Ramos (cell line): ENCODE measurements at regions not wholly inside any gene's neighbourhood (a gene's known extent, or its start where the extent isn't known, plus 50 kb on each side); places are given as distances from the start of the nearest gene placed in this dataset.
"Not testable (repeated sequence)": the region's sequence is repeated elsewhere in the genome, so short reads cannot be mapped to it uniquely, and the experiment has no call there.

ENCODE experiments used
- in situ Hi-C: fragments of 300-500 bp; cut with MboI; formaldehyde crosslinking; loops from one replicate; pipeline ENCODE4 v1.14.3; 2022; ENCODE audit warnings: low sequenced_read_pairs; ENCODE audit not compliant: unreplicated experiment

GRCh38 chr16:64381979-64382378, 739.9 kb downstream of the CDH11 start:
- in situ Hi-C loops, result no loop called here

DNA sequence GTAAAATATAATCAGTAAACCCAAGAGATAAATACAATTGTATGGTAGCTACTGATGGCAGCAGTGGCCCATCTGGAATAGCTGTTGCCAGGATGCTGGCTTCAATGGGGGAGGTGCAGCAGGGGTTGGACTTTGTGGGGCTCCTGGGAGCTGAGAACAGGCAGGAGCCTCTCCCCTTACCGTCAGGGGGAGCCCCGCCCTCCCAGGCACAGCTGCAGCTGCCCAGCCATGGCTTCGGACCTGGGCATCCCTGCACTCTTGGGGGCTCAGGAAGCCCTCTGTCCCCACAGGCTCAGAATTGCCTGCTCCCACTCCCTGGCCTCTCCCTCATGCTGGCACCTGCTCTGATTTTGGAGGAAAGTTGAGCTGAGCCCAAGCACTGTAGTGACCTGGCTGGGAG, 741.1 kb downstream of the CDH11 start:
- in situ Hi-C loops, result no loop called here

- in situ Hi-C loops, result no loop called here
Measured at GRCh38 chr16:64375391-64375980, 746.4 kb downstream of the CDH11 start.

DNA sequence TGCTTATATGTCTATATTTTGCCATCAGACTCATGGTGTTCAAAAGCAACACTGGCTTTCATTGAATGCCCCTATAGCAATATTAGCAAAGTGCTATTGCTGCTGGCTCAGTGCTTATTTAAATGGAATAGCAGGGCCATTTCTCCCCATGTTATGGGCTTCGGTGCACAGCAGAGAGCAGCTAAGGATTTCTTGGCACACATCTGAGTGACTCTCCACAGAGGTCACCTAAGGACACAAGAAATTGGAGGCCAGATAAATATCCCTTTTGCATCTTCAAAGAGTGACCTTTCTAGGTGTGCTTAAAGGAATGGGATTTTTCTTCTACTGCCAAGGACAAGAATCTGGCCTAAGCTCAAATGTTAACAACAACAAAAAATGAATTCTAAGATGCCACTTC, 751.8 kb downstream of the CDH11 start:
- in situ Hi-C loops, result no loop called here

DNA sequence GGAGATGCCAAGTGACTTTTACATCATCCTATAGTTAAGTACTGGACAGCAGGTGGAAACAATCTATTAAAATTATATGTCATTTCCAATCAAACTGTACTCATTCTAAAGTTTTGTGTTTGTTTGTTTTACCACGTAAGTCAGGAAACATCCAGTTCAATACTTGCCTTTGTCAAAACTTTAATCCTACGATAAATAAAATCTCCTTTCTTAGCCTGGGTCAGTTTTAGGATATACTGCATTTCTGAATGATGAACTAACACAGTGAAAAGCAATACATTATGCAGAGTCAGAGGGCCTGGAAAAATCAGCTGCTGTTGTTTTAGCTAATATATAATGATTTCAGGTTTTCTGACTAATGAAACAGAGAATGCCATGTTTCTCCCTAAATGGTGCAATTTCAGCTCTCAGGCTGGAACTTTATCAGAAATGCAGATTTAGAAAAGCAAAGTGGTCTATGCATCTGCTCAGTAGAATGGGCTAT, 756.4 kb downstream of the CDH11 start:
- in situ Hi-C loops, result no loop called here

DNA sequence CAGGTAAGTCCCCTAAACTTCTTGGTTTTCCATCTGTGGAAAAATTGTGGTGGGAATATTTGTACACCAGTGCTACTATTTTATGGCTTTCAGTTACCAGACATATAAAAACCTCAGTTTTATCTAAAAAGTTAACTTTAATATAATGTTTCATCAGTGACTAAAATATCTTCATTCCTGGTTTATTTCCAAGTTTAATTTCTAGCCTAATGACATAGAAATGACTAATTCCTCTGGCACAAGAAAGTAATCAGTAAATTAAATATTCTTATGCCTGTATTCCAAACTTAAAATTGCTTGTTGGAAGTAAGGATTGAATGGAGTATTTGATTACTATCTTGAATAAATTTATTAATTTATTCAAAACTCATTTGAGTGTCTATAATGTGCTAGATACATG, 757.0 kb downstream of the CDH11 start:
- in situ Hi-C loops, result no loop called here

- in situ Hi-C loops, result no loop called here
Measured at GRCh38 chr16:64364416-64364815, 757.4 kb downstream of the CDH11 start.

DNA sequence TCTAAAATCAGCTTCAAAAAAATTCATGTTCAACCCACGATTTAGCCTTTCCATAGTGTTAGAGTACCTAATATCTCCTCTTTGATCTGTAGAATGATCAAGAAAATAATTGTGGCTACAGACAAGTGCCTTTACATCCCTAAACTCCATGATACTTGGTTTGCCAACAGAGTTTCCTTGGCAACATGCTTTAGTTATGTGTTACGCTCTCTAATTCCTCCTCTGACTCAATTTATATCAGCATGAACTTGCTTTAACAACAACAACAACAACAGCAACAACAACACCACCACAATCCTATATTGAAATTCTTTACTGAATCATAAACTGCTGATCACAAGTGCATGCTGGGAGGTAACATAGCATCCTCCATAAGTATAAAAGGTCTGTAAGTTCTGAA, 757.8 kb downstream of the CDH11 start:
- in situ Hi-C loops, result no loop called here

DNA sequence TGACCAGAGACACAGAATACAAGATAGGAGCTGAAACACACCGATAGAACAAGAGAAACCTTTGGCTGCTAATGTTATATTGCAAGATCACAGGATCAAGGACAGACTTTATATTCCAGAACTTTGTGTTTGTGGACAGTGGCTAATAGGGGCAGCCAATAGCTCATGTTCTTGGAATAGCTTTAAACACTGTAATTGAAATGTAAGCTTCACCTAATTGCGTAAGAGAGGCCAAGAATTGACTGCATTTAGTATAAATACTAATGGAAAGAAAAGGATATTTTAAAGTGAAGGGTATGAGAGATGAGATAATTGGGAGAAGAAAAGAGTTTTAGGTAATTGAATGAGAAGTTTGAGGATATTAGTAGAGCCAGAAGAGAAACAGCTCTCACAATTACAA, 758.8 kb downstream of the CDH11 start:
- in situ Hi-C loops, result no loop called here

- in situ Hi-C loops, result no loop called here
Measured at GRCh38 chr16:64362193-64362592, 759.7 kb downstream of the CDH11 start.

GRCh38 chr16:64361753-64362152, 760.1 kb downstream of the CDH11 start:
- in situ Hi-C loops, result no loop called here

DNA sequence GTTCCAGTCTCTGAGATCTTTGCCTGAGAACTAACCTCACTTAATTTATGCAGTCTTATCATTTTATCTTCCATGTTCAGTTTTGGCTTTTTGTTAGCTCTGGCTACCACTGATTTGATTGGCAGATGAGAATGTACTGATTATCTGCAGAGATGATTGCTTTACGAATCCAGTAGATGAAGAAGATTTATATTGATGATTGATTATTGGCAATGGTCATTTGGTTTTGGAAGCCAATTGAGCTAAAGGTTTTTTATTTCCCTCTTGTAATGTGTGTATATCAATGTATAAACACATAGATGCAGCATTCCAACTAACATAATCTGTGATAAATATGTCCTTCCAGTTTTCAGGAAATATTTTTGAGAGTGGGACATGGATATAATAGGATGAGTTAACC, 763.6 kb downstream of the CDH11 start:
- in situ Hi-C loops, result no loop called here

DNA sequence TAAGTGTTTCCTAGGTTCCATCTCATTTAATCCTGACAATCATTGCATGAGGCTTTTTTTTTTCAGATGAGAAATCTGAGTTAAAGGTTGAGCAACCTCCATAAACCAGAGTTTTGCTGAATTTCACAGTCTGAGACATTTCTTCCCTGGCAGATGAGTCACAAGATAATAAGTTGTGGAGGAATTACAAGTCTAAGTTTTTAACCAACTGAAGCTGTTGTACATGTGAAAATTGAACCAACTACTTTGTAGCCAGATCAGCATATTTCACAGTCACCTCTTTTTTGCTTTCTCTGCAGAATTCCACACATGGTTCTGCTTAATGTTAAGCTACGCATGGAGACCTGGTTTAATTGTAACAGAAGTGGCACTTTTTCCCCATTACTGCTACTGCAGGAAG, 765.6 kb downstream of the CDH11 start:
- in situ Hi-C loops, result no loop called here

GRCh38 chr16:64352246-64352645, 769.6 kb downstream of the CDH11 start:
- in situ Hi-C loops, result no loop called here

- in situ Hi-C loops, result no loop called here
Measured at GRCh38 chr16:64351121-64351520, 770.7 kb downstream of the CDH11 start.

DNA sequence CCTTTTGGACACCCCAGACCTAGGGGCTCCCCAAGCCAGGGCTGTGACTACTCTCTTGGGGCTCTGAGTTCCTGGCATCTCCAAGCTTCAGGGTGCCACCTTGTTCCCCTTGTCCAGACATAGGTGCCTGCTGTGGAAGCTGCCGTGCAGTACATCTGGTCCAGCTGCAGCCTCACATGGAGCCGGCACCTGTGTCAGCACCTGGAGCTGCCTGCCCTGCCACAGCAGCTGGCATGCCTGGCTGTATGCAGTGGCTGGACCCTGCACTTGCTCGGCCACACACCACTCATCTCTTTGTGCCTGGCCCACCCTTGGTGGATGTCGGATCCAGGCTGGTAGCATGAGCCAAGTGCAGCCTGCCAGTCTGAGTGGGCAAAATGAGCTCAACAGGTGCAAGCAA, 775.8 kb downstream of the CDH11 start:
- in situ Hi-C loops, result no loop called here

DNA sequence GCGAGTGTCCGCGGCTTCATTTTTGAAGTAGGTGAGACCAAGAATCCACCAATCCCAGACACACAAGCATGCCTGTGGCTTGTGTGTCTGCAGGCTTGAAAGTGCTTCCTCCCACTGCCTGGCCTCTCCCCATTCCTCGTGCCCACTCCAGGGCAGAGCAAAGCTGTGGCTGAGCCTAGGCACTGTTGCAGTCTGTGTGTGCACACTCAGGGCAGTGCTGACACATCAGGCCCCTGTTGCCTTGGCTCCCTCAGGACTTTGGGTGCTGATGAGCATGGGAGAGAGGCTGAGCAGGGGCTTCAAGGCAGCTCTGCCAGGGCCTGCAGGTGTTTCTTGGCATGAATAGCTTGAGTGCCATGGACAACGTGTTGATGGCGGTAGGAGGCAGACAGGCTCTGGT, 776.7 kb downstream of the CDH11 start:
- in situ Hi-C loops, result no loop called here

DNA sequence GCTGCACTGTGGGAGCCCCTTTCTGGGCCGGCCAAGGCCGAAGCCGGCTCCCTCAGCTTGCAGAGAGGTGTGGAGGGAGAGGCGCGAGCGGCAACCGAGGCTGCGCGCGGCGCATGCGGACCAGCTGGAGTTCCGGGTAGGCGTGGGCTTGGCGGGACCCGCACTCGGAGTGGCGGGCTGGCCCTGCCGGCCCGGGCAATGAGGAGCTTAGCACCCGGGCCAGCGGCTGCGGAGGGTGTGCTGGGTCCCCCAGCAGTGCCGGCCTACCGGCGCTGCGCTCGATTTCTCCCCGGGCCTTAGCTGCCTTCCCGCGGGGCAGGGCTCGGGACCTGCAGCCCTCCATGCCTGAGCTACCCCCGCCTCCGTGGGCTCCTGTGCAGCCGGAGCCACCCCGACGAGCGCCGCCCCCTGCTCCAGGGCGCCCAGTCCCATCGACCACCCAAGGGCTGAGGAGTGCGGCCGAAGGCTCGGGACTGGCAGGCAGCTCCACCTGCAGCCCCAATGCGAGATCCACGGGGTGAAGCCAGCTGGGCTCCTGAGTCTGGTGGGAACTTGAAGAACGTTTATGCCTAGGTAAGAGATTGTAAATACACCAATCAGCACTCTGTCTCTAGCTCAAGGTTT, 777.9 kb downstream of the CDH11 start:
- in situ Hi-C loops, result not testable (repeated sequence)

- in situ Hi-C loops, result no loop called here
Measured at GRCh38 chr16:64343061-64343819, 778.6 kb downstream of the CDH11 start.

DNA sequence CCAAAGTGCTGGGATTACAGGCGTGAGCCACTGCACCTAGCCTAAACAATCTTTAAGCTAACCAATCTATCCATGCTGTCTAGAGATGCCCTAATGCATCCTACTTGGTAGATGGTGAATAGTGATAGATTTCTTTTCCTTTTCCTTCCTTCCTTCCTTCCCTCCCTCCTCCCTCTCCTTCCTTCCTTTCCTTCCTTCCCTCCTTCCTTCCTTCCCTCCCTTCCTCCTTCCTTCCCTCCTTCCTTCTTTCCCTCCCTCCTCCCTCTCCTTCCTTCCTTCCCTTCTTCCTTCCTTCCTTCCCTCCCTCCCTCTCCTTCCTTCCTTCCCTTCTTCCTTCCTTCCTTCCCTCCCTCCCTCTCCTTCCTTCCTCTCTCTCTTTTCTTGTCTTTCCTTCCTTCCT, 780.5 kb downstream of the CDH11 start:
- in situ Hi-C loops, result not testable (repeated sequence)

- in situ Hi-C loops, result no loop called here
Measured at GRCh38 chr16:64339052-64339770, 782.7 kb downstream of the CDH11 start.
